Gastrocnemius medialis (tissue), 4 donors: ENCODE measurements at regions not wholly inside any gene's neighbourhood (a gene's known extent, or its start where the extent isn't known, plus 50 kb on each side); places are given as distances from the start of the nearest gene placed in this dataset.

ENCODE experiments used
- POLR2A ChIP-seq, 2 donors: fragments of 450-650 bp; IDR thresholded peaks; one replicate each; pipeline ENCODE4 v1.6.1; 2017; ENCODE audit warnings: antibody characterized with exemption in 2 of 2, mild to moderate bottlenecking in 2 of 2, moderate library complexity in 2 of 2
- TF ChIP-seq, protein P1 (sequence below), 5 experiments: fragments of 450-650 bp in 3 of 5; fragments of 200-600 bp in 2 of 5; sonication (generic) in 2 of 5; IDR thresholded peaks in 4 of 5; conservative IDR thresholded peaks in 1 of 5; 1 replicate in 4 of 5; 2 replicates in 1 of 5; pipeline ENCODE4 v1.5.1; 2016 to 2019; ENCODE audit warnings: antibody characterized with exemption in 5 of 5, mild to moderate bottlenecking in 3 of 5, moderate library complexity in 3 of 5

DNA sequence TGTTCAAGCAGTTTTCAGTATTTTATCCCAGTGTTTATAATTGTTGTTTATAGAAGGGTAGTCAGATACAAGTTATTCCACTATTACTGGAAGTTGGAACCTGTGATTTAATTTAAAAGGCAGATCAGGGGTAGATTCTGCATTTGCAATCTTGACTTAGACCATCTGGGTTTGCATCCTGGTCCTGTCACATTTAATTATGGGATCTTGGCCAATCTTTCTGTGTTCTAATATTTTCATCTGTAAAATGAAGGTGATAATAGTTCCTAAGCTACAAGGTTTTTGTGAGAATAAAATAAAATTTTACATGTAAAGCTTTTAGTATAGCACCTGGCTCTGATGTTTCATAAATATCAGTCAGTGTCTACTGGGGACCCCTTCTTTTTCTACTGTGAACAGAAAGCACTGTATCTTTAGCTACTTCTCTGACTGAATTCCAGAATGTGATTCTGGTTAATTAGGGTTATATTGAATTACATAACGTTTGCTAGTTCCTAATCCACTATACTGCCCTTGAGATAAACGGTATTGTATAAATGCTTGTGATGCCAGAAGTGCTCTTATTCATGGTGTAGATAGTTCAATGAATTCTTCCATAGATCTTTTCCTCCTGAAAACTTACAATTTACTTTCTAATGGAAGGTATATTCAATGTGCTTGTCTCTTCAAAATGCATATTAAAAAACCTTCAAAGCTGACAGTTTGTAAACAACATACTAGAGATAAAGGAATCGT is 131.0 kb downstream of the KCNK1 start:
- TF ChIP-seq, protein P1, sequence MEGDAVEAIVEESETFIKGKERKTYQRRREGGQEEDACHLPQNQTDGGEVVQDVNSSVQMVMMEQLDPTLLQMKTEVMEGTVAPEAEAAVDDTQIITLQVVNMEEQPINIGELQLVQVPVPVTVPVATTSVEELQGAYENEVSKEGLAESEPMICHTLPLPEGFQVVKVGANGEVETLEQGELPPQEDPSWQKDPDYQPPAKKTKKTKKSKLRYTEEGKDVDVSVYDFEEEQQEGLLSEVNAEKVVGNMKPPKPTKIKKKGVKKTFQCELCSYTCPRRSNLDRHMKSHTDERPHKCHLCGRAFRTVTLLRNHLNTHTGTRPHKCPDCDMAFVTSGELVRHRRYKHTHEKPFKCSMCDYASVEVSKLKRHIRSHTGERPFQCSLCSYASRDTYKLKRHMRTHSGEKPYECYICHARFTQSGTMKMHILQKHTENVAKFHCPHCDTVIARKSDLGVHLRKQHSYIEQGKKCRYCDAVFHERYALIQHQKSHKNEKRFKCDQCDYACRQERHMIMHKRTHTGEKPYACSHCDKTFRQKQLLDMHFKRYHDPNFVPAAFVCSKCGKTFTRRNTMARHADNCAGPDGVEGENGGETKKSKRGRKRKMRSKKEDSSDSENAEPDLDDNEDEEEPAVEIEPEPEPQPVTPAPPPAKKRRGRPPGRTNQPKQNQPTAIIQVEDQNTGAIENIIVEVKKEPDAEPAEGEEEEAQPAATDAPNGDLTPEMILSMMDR (IDR thresholded peaks at IDR 0.05 in 4 of 5, conservative IDR thresholded peaks at IDR 0.05 in 1 of 5): no peak
- TF ChIP-seq POLR2A (IDR thresholded peaks at IDR 0.05): no peak
